Caki2 (cell line): ENCODE measurements at regions not wholly inside any gene's neighbourhood (a gene's known extent, or its start where the extent isn't known, plus 50 kb on each side); places are given as distances from the start of the nearest gene placed in this dataset.

Experiments
- DNase-seq: peaks from one replicate; pipeline ENCODE4 v3.0.0-alpha.2; 2015; ENCODE audit warnings: low read depth
- in situ Hi-C: cut with HindIII; loops from 2 replicates; pipeline ENCODE4 v1.10.0; 2016; ENCODE audit warnings: low sequenced_read_pairs, low pct_unique_long_range_greater_than_20kb, mixed read lengths

GRCh38 chr6:54002116-54002515 lies 109.1 kb upstream of the MLIP start:
- in situ Hi-C loops, result no loop called here
- no peak for DNase-seq

- DNase-seq, result no peak
- in situ Hi-C loops, result no loop called here
Observed at GRCh38 chr6:54003316-54003715, 107.9 kb upstream of the MLIP start.

- in situ Hi-C loops, result no loop called here
- DNase-seq, result no peak
Observed at GRCh38 chr6:54008589-54008988, 102.7 kb upstream of the MLIP start.

GRCh38 chr6:54009052-54009654 lies 102.1 kb upstream of the MLIP start:
- in situ Hi-C loops, result no loop called here
- no peak for DNase-seq

- in situ Hi-C loops, result no loop called here
- no peak for DNase-seq
Observed at GRCh38 chr6:54010340-54011276, 100.6 kb upstream of the MLIP start.

- in situ Hi-C loops, result no loop called here
Observed at GRCh38 chr6:54011277-54011648, 100.0 kb upstream of the MLIP start.

GRCh38 chr6:54013966-54014365 lies 97.3 kb upstream of the MLIP start:
- DNase-seq, result no peak
- in situ Hi-C loops, result no loop called here

More at GRCh38 chr6:54011277-54011648, 100.0 kb upstream of the MLIP start:
- DNase-seq, result no peak

GRCh38 chr6:54014440-54014839 lies 96.8 kb upstream of the MLIP start:
- in situ Hi-C loops, result no loop called here

GRCh38 chr6:54017877-54018276 lies 93.4 kb upstream of the MLIP start:
- DNase-seq, result no peak
- in situ Hi-C loops, result no loop called here

More at GRCh38 chr6:54014440-54014839, 96.8 kb upstream of the MLIP start:
- no peak for DNase-seq

GRCh38 chr6:54018722-54019121 lies 92.5 kb upstream of the MLIP start:
- in situ Hi-C loops, result no loop called here
- no peak for DNase-seq

- in situ Hi-C loops, result no loop called here
- DNase-seq, result no peak
Observed at GRCh38 chr6:54019860-54020259, 91.4 kb upstream of the MLIP start.

GRCh38 chr6:54020334-54020733 lies 90.9 kb upstream of the MLIP start:
- in situ Hi-C loops, result no loop called here
- DNase-seq, result no peak

DNA sequence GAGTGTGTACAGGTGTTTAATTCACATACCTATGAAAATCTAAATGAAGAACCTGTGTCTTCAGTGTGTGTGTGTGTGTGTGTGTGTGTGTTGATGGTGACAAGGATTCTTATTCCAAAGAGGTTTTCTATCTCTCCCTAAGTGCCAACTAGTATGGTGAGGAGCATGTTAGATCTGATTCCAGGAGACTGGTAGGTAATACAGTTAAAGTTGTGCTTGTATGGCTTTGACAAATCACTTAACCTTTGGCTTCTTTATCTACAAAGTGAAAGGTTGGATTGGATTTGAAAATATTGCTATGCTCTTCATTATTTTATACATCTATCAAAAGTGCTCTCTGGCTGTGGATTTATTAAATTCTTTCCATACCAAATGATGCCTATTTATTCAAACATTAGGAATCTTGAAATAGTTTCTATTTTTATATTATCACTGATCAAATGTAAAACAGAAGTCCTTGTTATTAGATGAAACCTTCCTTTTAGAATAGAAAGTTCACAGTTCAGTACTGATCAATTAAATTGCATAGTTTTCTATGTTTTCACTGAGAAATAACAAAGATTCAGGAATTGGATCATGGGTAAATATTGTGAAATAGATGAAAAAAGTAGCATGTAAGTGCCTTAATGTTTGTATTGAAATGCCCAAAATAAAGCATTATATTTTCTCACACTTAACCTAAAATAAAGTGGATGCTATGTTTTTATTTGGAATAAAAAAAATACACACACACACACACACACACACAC lies 84.4 kb upstream of the MLIP start:
- no peak for DNase-seq
- in situ Hi-C loops, result no loop called here

- DNase-seq, result no peak
- in situ Hi-C loops, result no loop called here
Observed at GRCh38 chr6:54028170-54028569, 83.1 kb upstream of the MLIP start.

GRCh38 chr6:54029187-54029586 lies 82.1 kb upstream of the MLIP start:
- DNase-seq, result no peak
- in situ Hi-C loops, result no loop called here

DNA sequence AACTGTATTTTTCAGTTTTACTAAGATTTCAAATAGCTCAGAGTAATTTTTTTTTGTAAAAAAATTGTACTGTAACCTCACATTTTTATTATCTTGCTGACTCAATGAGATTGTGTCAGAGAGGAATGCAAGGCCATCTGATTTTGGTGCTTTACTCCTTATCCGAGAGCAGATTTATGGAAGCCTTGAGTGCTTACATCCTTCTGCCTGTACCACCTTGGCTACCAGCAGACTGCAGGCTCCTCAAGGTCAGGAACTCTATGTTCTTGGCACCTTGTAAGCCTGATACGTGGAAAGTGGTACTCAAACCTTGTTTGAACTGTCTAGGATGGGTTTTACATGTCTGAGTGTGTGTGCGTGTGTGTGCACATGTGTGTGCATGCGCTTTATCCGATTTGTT lies 80.1 kb upstream of the MLIP start:
- DNase-seq, result no peak

DNA sequence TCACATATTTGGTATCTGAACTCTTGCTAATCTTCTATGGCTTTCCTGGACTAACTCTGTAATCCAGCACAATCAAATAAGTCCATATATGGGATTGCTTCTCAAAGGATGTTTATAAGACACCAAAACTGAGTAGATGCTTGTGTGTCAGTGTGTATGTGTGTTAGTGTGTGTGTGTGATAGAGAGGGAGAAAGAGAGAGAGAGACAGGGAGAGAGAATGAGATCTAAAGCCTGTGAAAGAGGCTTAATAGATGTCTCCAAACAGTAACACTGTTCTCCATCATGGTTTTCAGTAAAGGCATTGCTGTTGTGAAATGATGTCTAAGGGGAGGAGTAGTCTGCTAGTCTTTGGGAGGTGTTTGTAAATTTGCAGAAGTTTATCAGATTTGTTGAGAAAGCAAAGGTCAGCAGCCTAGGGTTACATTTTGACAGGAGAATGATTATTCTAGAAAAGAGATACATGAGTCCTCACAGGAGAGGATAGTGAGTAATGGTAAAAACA lies 73.9 kb upstream of the MLIP start:
- in situ Hi-C loops, result no loop called here
- no peak for DNase-seq

More for the DNA sequence above, 80.1 kb upstream of the MLIP start:
- in situ Hi-C loops, result no loop called here

DNA sequence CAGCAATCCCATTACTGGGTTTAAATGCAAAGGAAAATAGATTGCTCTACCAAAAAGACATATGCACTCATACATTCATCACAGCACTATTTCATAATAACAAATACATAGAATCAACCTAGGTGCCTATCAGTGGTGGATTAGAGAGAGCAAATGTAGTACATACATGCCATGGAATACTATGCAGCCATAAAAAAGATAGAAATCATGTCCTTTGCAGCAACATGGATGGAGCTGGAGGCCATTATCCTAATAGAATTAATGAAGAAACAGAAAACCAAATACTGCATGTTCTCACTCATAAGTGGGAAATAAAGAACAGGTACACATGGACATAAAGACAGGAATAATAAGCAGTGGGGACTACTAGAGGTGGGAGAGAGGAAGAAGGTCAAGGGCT lies 70.7 kb upstream of the MLIP start:
- no peak for DNase-seq
- in situ Hi-C loops, result no loop called here

GRCh38 chr6:54041239-54041638 lies 70.0 kb upstream of the MLIP start:
- in situ Hi-C loops, result no loop called here
- DNase-seq, result no peak
